ENCODE measurements at regions not wholly inside any gene's neighbourhood (a gene's known extent, or its start where the extent isn't known, plus 50 kb on each side); places are given as distances from the start of the nearest gene placed in this dataset.

DNA sequence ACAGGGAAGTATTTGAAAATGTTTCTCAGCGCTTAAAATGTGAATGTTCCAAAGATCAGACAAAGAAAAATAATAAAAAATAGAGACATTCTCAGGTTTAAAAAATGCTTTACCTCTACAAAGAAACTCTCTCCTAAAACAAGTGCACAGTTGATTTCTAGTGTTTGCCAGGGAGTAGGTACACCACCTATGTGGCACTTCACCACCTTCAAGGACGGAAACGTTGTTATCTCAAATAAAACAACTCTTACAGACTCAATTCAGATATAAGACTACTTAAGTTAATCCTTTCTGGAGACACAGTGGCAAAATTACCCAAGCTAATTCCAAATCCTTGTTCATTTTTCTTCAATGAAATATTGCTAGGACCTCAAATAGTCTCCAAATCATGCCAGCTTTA lies 286.4 kb upstream of the ISL1 start:
- Histone ChIP-seq H2BK5ac (ENCODE audit: insufficient read length, low read length) (no peak overlapping the region), H3K4ac (ENCODE audit: low read depth, low read length) (no peak overlapping the region), H4K20me1 (ENCODE audit: control insufficient read depth, insufficient read depth, insufficient read length) (no peaks in the 10 kb centered on the region), H3K56ac (ENCODE audit: insufficient read length, low read depth, low read length) (no peak overlapping the region), H2BK15ac (ENCODE audit: low read depth, low read length) (no peak overlapping the region), H2AK5ac (ENCODE audit: insufficient read length, low read length) (no peak overlapping the region), H3K79me2 (ENCODE audit: insufficient read depth, low read length) (no peaks in the 10 kb centered on the region), H3K23me2 (ENCODE audit: insufficient read length, low read depth, low read length, poor library complexity, severe bottlenecking) (no peaks in the 10 kb centered on the region), H2BK20ac (ENCODE audit: low read depth, low read length, poor library complexity, severe bottlenecking) (no peak overlapping the region), H3T11ph (ENCODE audit: low read length) (no peak overlapping the region), H3K79me1 (ENCODE audit: insufficient read depth, low read depth, low read length, poor library complexity, severe bottlenecking) (no peaks in the 10 kb centered on the region), H3K27ac (ENCODE audit: insufficient read length, low read depth, low read length) (no peak overlapping the region), H2BK12ac (ENCODE audit: insufficient read length, low read depth, low read length) (no peak overlapping the region), H4K8ac (replicated peaks; ENCODE audit: insufficient read length, low read depth, low read length) (no peak overlapping the region), H3K9ac (ENCODE audit: extremely low read depth, insufficient read length, low read length) (no peak overlapping the region), H3K4me1 (ENCODE audit: insufficient read depth, low read length) (no peaks in the 10 kb centered on the region), H3K14ac (ENCODE audit: insufficient read depth, low read length) (no peak overlapping the region), H2AFZ (ENCODE audit: low read length) (no peak overlapping the region), H3K18ac (ENCODE audit: insufficient read length, low read depth, low read length) (no peak overlapping the region), H3K27me3 (ENCODE audit: insufficient read depth, low read length) (no peaks in the 10 kb centered on the region), H3K9me3 (ENCODE audit: control insufficient read depth, low read depth, low read length) (no peaks in the 10 kb centered on the region), H2BK120ac (ENCODE audit: low read depth, low read length, poor library complexity, severe bottlenecking) (no peak overlapping the region), H3K4me2 (ENCODE audit: insufficient read depth, insufficient read length, low read length) (no peak overlapping the region), H4K5ac (ENCODE audit: insufficient read length, low read depth, low read length) (no peak overlapping the region), H3K23ac (ENCODE audit: insufficient read length, low read depth, low read length) (no peak overlapping the region), H4K91ac (ENCODE audit: insufficient read length, low read depth, low read length) (no peak overlapping the region)
- H3K36me3 Mint-ChIP-seq (ENCODE audit: insufficient read depth in 1 of 3, low read depth in 3 of 3): no peaks in the 10 kb centered on the region
- DNase-seq: no peak
- no peaks in the 10 kb centered on the region for H3K27me3 Mint-ChIP-seq (ENCODE audit: low read depth)
- H3K9me3 Mint-ChIP-seq: no peaks in the 10 kb centered on the region
- H3K27ac Mint-ChIP-seq: no peak overlapping the region
- TF ChIP-seq, protein P1, sequence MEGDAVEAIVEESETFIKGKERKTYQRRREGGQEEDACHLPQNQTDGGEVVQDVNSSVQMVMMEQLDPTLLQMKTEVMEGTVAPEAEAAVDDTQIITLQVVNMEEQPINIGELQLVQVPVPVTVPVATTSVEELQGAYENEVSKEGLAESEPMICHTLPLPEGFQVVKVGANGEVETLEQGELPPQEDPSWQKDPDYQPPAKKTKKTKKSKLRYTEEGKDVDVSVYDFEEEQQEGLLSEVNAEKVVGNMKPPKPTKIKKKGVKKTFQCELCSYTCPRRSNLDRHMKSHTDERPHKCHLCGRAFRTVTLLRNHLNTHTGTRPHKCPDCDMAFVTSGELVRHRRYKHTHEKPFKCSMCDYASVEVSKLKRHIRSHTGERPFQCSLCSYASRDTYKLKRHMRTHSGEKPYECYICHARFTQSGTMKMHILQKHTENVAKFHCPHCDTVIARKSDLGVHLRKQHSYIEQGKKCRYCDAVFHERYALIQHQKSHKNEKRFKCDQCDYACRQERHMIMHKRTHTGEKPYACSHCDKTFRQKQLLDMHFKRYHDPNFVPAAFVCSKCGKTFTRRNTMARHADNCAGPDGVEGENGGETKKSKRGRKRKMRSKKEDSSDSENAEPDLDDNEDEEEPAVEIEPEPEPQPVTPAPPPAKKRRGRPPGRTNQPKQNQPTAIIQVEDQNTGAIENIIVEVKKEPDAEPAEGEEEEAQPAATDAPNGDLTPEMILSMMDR (conservative IDR thresholded peaks at IDR 0.05): no peak
- peaks cover 10 to 11% of the 10 kb centered on the region in 2 experiments for H3K4me1 Mint-ChIP-seq
- no CpG with 5 or more reads among the region's 3 CpGs for WGBS (ENCODE audit: extremely low coverage, insufficient read length, low lambda C conversion rate)
- no peak overlapping the region for H3K4me3 Mint-ChIP-seq
